ENCODE measurements at regions not wholly inside any gene's neighbourhood (a gene's known extent, or its start where the extent isn't known, plus 50 kb on each side); places are given as distances from the start of the nearest gene placed in this dataset.
"Not testable (repeated sequence)": the region's sequence is repeated elsewhere in the genome, so short reads cannot be mapped to it uniquely, and the experiment has no call there.

GRCh38 chr6:81934936-81935335 is 182.5 kb upstream of the TENT5A start:
- no peaks in the 10 kb centered on the region for H3K27me3 ChIP-seq
- no peak for TF ChIP-seq CTCF (IDR thresholded peaks at IDR 0.05)
- no peak overlapping the region for H3K4me3 ChIP-seq
- H3K4me1 ChIP-seq = peaks cover 6 to 16% of the 10 kb centered on the region in 2 donors
- no peaks in the 10 kb centered on the region for H3K36me3 ChIP-seq
- intact Hi-C loops (cut with DNase I) = no loop called here
- H3K27ac ChIP-seq = no peak overlapping the region
- no peak for DNase-seq (ENCODE audit: low spot score in 2 of 2)
- H3K9me3 ChIP-seq = peaks cover 0 to 3% of the 10 kb centered on the region in 2 donors

- Histone ChIP-seq H3K27me3 (no peaks in the 10 kb centered on the region), H3K4me1 (peaks cover under 1 to 3% of the 10 kb centered on the region in 2 donors), H3K4me3 (no peak overlapping the region), H3K36me3 (no peaks in the 10 kb centered on the region), H3K27ac (no peak overlapping the region), H3K9me3 (peaks cover 0 to 3% of the 10 kb centered on the region in 2 donors)
- no peak for DNase-seq (ENCODE audit: low spot score in 2 of 2)
- intact Hi-C loops (cut with DNase I) = no loop called here
- TF ChIP-seq CTCF (IDR thresholded peaks at IDR 0.05) = no peak
These were observed 181.1 kb upstream of the TENT5A start for GRCh38 chr6:81933608-81934051.

- Histone ChIP-seq H3K27ac (no peak overlapping the region), H3K9me3 (peaks cover 0 to 3% of the 10 kb centered on the region in 2 donors), H3K4me1 (no peaks in the 10 kb centered on the region), H3K27me3 (no peaks in the 10 kb centered on the region), H3K36me3 (no peaks in the 10 kb centered on the region), H3K4me3 (no peak overlapping the region)
- no peak for TF ChIP-seq CTCF (IDR thresholded peaks at IDR 0.05)
- intact Hi-C loops (cut with DNase I) = no loop called here
- no peak for DNase-seq (ENCODE audit: low spot score in 2 of 2)
These were observed 180.6 kb upstream of the TENT5A start for GRCh38 chr6:81933089-81933488.

GRCh38 chr6:81932448-81932847 is 180.0 kb upstream of the TENT5A start:
- H3K9me3 ChIP-seq; H3K4me1 ChIP-seq; H3K27me3 ChIP-seq; H3K27ac ChIP-seq; H3K36me3 ChIP-seq; DNase-seq (ENCODE audit: low spot score in 2 of 2); intact Hi-C loops (cut with DNase I); H3K4me3 ChIP-seq: not testable (repeated sequence)

GRCh38 chr6:81929828-81930227 is 177.3 kb upstream of the TENT5A start:
- Histone ChIP-seq H3K4me3 (no peak overlapping the region), H3K9me3 (peaks cover 0 to 3% of the 10 kb centered on the region in 2 donors), H3K36me3 (no peaks in the 10 kb centered on the region), H3K27ac (no peak overlapping the region), H3K27me3 (no peaks in the 10 kb centered on the region), H3K4me1 (no peaks in the 10 kb centered on the region)
- DNase-seq (ENCODE audit: low spot score in 2 of 2) = no peak
- no peak for TF ChIP-seq CTCF (IDR thresholded peaks at IDR 0.05)
- intact Hi-C loops (cut with DNase I) = no loop called here

GRCh38 chr6:81925201-81925600 is 172.7 kb upstream of the TENT5A start:
- Histone ChIP-seq H3K4me1 (no peaks in the 10 kb centered on the region), H3K36me3 (no peaks in the 10 kb centered on the region), H3K27me3 (no peaks in the 10 kb centered on the region), H3K9me3 (peaks cover 0 to 16% of the 10 kb centered on the region in 2 donors), H3K27ac (no peak overlapping the region), H3K4me3 (no peak overlapping the region)
- no peak for DNase-seq (ENCODE audit: low spot score in 2 of 2)
- no peak for TF ChIP-seq CTCF (IDR thresholded peaks at IDR 0.05)
- intact Hi-C loops (cut with DNase I) = no loop called here
